AG09319 (cell line): ENCODE measurements at regions not wholly inside any gene's neighbourhood (a gene's known extent, or its start where the extent isn't known, plus 50 kb on each side); places are given as distances from the start of the nearest gene placed in this dataset.
"Not testable (repeated sequence)": the region's sequence is repeated elsewhere in the genome, so short reads cannot be mapped to it uniquely, and the experiment has no call there.

ENCODE experiments used
- DNase-seq: peaks from one replicate; pipeline ENCODE4 v3.0.0-alpha.2; 2010; ENCODE audit warnings: low read depth; ENCODE audit errors: extremely low read depth

GRCh38 chr1:149355748-149356147, 119.1 kb upstream of the NBPF19 start:
- DNase-seq = not testable (repeated sequence)

- not testable (repeated sequence) for DNase-seq
These were observed 118.7 kb upstream of the NBPF19 start for GRCh38 chr1:149356152-149356551.

- DNase-seq = not testable (repeated sequence)
These were observed 114.5 kb upstream of the NBPF19 start for GRCh38 chr1:149360351-149360750.

GRCh38 chr1:149361310-149361709, 113.5 kb upstream of the NBPF19 start:
- DNase-seq = not testable (repeated sequence)

GRCh38 chr1:149364188-149364981, 110.5 kb upstream of the NBPF19 start:
- DNase-seq = not testable (repeated sequence)

GRCh38 chr1:149366402-149366801, 108.4 kb upstream of the NBPF19 start:
- DNase-seq = not testable (repeated sequence)

- DNase-seq = not testable (repeated sequence)
These were observed 107.3 kb upstream of the NBPF19 start for GRCh38 chr1:149367472-149368044.

- not testable (repeated sequence) for DNase-seq
These were observed 106.5 kb upstream of the NBPF19 start for GRCh38 chr1:149368337-149368736.

GRCh38 chr1:149369081-149369480, 105.8 kb upstream of the NBPF19 start:
- not testable (repeated sequence) for DNase-seq

- not testable (repeated sequence) for DNase-seq
These were observed 102.9 kb upstream of the NBPF19 start for GRCh38 chr1:149371955-149372354.

GRCh38 chr1:149378462-149378861, 96.4 kb upstream of the NBPF19 start:
- not testable (repeated sequence) for DNase-seq

GRCh38 chr1:149390173-149390926, 84.5 kb upstream of the NBPF19 start:
- DNase-seq = peak; percentile 81

GRCh38 chr1:149390931-149391330, 83.9 kb upstream of the NBPF19 start:
- not testable (repeated sequence) for DNase-seq

GRCh38 chr1:149395802-149396201, 79.0 kb upstream of the NBPF19 start:
- DNase-seq = not testable (repeated sequence)

GRCh38 chr1:149398527-149398926, 76.3 kb upstream of the NBPF19 start:
- DNase-seq = not testable (repeated sequence)

- not testable (repeated sequence) for DNase-seq
These were observed 66.4 kb upstream of the NBPF19 start for GRCh38 chr1:149408404-149408803.

- DNase-seq = not testable (repeated sequence)
These were observed 59.5 kb upstream of the NBPF19 start for GRCh38 chr1:149415373-149415772.

- DNase-seq = not testable (repeated sequence)
These were observed 56.1 kb upstream of the NBPF19 start for GRCh38 chr1:149418782-149419181.

- DNase-seq = not testable (repeated sequence)
These were observed 51.7 kb upstream of the NBPF19 start for GRCh38 chr1:149423122-149423521.
